ENCODE measurements at regions not wholly inside any gene's neighbourhood (a gene's known extent, or its start where the extent isn't known, plus 50 kb on each side); places are given as distances from the start of the nearest gene placed in this dataset.

DNA sequence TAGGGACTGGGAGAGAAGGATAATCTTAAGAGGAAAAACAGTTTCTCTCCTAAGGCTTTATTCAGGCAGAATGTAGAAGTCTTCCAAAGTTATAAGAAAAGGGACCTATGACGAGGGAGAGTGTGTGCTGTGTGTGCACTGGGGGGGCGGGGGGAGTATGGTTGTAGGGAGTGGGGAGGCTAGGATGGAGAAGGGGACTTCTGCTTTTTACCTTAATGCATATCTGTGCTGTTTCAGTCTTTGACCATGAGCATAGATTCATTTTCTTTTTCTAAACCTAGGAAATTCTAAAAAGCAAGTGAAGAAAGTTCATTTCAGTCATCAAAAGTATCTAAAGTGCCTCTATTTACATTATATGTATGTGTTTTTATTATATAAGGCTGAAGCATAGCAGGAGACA lies 52.6 kb upstream of the RASA2 start:
- H3K4me1 ChIP-seq (ENCODE audit: control insufficient read depth in 2 of 3, insufficient read depth in 2 of 3, low read depth in 1 of 3, low read length in 3 of 3) = peaks cover 0 to 9% (median 0%) of the 10 kb centered on the region in 3 donors
- H3K9me3 ChIP-seq (ENCODE audit: control insufficient read depth in 2 of 3, insufficient read depth in 1 of 3, low read length in 3 of 3) = no peaks in the 10 kb centered on the region
- intact Hi-C loops (cut with DNase I) = no loop called here
- H3K9ac ChIP-seq (ENCODE audit: low read length in 3 of 3) = no peak overlapping the region
- no peak overlapping the region for H3K4me3 ChIP-seq (ENCODE audit: low read length in 3 of 3)
- TF ChIP-seq, protein P1, sequence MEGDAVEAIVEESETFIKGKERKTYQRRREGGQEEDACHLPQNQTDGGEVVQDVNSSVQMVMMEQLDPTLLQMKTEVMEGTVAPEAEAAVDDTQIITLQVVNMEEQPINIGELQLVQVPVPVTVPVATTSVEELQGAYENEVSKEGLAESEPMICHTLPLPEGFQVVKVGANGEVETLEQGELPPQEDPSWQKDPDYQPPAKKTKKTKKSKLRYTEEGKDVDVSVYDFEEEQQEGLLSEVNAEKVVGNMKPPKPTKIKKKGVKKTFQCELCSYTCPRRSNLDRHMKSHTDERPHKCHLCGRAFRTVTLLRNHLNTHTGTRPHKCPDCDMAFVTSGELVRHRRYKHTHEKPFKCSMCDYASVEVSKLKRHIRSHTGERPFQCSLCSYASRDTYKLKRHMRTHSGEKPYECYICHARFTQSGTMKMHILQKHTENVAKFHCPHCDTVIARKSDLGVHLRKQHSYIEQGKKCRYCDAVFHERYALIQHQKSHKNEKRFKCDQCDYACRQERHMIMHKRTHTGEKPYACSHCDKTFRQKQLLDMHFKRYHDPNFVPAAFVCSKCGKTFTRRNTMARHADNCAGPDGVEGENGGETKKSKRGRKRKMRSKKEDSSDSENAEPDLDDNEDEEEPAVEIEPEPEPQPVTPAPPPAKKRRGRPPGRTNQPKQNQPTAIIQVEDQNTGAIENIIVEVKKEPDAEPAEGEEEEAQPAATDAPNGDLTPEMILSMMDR (IDR thresholded peaks at IDR 0.05; ENCODE audit: borderline replicate concordance, extremely low read depth, insufficient read depth) = no peak
- no peak for DNase-seq
- H3K27ac ChIP-seq (ENCODE audit: low read depth in 2 of 2, low read length in 2 of 2) = no peak overlapping the region
- peaks cover 0 to 9% (median 5%) of the 10 kb centered on the region in 3 donors for H3K36me3 ChIP-seq (ENCODE audit: control insufficient read depth in 2 of 3, insufficient read depth in 3 of 3, low read length in 3 of 3)
- H3K27me3 ChIP-seq (ENCODE audit: control insufficient read depth, insufficient read depth, low read length) = no peaks in the 10 kb centered on the region
- no peak for FAIRE-seq

DNA sequence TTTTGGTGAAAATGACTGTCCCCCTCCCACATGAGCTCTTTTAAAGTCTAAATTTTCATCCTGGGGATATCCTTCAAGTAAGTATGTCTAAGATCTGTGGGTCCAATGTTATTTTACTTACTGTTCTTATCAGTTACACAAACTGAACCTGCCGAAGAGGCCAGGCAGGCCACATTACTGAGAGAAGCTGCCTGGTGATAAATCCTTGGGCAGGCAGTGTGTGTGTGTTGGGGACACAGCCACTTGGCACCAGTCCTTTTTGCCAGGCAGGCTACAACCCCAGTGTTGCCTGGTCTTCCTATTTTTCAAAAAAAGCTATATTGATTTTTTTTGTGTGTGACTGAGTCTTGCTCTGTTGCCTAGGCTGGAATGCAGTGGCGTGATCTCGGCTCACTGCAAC lies 50.6 kb upstream of the RASA2 start:
- DNase-seq = no peak
- no peak overlapping the region for H3K9ac ChIP-seq (ENCODE audit: low read length in 3 of 3)
- H3K36me3 ChIP-seq (ENCODE audit: control insufficient read depth in 2 of 3, insufficient read depth in 3 of 3, low read length in 3 of 3) = peaks cover 0 to 5% (median 0%) of the 10 kb centered on the region in 3 donors
- H3K9me3 ChIP-seq (ENCODE audit: control insufficient read depth in 2 of 3, insufficient read depth in 1 of 3, low read length in 3 of 3) = no peaks in the 10 kb centered on the region
- TF ChIP-seq, protein P1 (IDR thresholded peaks at IDR 0.05; ENCODE audit: borderline replicate concordance, extremely low read depth, insufficient read depth) = no peak
- peak overlapping the region in 1 of 2 donors; percentile 62 for H3K27ac ChIP-seq (ENCODE audit: low read depth in 2 of 2, low read length in 2 of 2)
- peaks cover 0 to 11% (median 0%) of the 10 kb centered on the region in 3 donors for H3K4me1 ChIP-seq (ENCODE audit: control insufficient read depth in 2 of 3, insufficient read depth in 2 of 3, low read depth in 1 of 3, low read length in 3 of 3)
- H3K4me3 ChIP-seq (ENCODE audit: low read length in 3 of 3) = no peak overlapping the region
- no peaks in the 10 kb centered on the region for H3K27me3 ChIP-seq (ENCODE audit: control insufficient read depth, insufficient read depth, low read length)
- intact Hi-C loops (cut with DNase I) = no loop called here
- FAIRE-seq = no peak
